ENCODE measurements at regions not wholly inside any gene's neighbourhood (a gene's known extent, or its start where the extent isn't known, plus 50 kb on each side); places are given as distances from the start of the nearest gene placed in this dataset.

GRCh38 chr19:33927789-33928457 lies 131.3 kb downstream of the KCTD15 start:
- Histone ChIP-seq H3K4me3 (no peak overlapping the region), H3K27ac (no peak overlapping the region), H3K4me1 (no peaks in the 10 kb centered on the region), H3K4me2 (no peak overlapping the region), H3K9me3 (replicated peaks in 1 of 11) (no peaks in the 10 kb centered on the region; a peak in 1 of 22 replicates), H3K27me3 (no peaks in the 10 kb centered on the region), H3K36me3 (no peaks in the 10 kb centered on the region), H4K20me1 (no peaks in the 10 kb centered on the region), H3K9ac (no peak overlapping the region)
- TF ChIP-seq Cebpa-rat (IDR thresholded peaks at IDR 0.05), result no peak

- no peak overlapping the region for H3K9ac ChIP-seq
- H3K4me3 ChIP-seq, result no peak overlapping the region
- no peak overlapping the region for H3K4me2 ChIP-seq
- H3K9me3 ChIP-seq (replicated peaks in 1 of 11), result peaks cover 0 to 5% (median 3%) of the 10 kb centered on the region in 11 experiments; a peak in 14 of 22 replicates
- no peaks in the 10 kb centered on the region for H3K4me1 ChIP-seq
- no peak overlapping the region for H3K27ac ChIP-seq
- no peaks in the 10 kb centered on the region for H4K20me1 ChIP-seq
- TF ChIP-seq Cebpa-rat (IDR thresholded peaks at IDR 0.05), result no peak
- no peaks in the 10 kb centered on the region for H3K36me3 ChIP-seq
- H3K27me3 ChIP-seq, result no peaks in the 10 kb centered on the region
These were observed 131.8 kb downstream of the KCTD15 start for GRCh38 chr19:33928458-33928950.

GRCh38 chr19:33933931-33934330 lies 137.3 kb downstream of the KCTD15 start:
- Histone ChIP-seq H3K9ac (no peak overlapping the region), H3K4me1 (no peaks in the 10 kb centered on the region), H3K36me3 (no peaks in the 10 kb centered on the region), H3K4me3 (no peak overlapping the region), H3K27me3 (no peaks in the 10 kb centered on the region), H3K9me3 (replicated peaks in 1 of 11) (peaks cover 12 to 23% (median 16%) of the 10 kb centered on the region in 11 experiments), H3K27ac (no peak overlapping the region), H4K20me1 (no peaks in the 10 kb centered on the region), H3K4me2 (no peak overlapping the region)
- no peak for TF ChIP-seq Cebpa-rat (IDR thresholded peaks at IDR 0.05)

GRCh38 chr19:33938821-33939220 lies 142.2 kb downstream of the KCTD15 start:
- no peaks in the 10 kb centered on the region for H4K20me1 ChIP-seq
- H3K9me3 ChIP-seq (replicated peaks in 1 of 11), result peaks cover 7 to 15% (median 11%) of the 10 kb centered on the region in 11 experiments
- no peaks in the 10 kb centered on the region for H3K36me3 ChIP-seq
- H3K27ac ChIP-seq, result no peak overlapping the region
- H3K9ac ChIP-seq, result no peak overlapping the region
- H3K4me3 ChIP-seq, result no peak overlapping the region
- no peak overlapping the region for H3K4me2 ChIP-seq
- TF ChIP-seq Cebpa-rat (IDR thresholded peaks at IDR 0.05), result no peak
- no peaks in the 10 kb centered on the region for H3K4me1 ChIP-seq
- no peaks in the 10 kb centered on the region for H3K27me3 ChIP-seq

GRCh38 chr19:33941133-33941532 lies 144.5 kb downstream of the KCTD15 start:
- H3K36me3 ChIP-seq, result no peaks in the 10 kb centered on the region
- no peak overlapping the region for H3K4me3 ChIP-seq
- H3K9me3 ChIP-seq (replicated peaks in 1 of 11), result no peaks in the 10 kb centered on the region
- no peak overlapping the region for H3K9ac ChIP-seq
- H3K4me1 ChIP-seq, result no peaks in the 10 kb centered on the region
- no peaks in the 10 kb centered on the region for H4K20me1 ChIP-seq
- no peaks in the 10 kb centered on the region for H3K27me3 ChIP-seq
- TF ChIP-seq Cebpa-rat (IDR thresholded peaks at IDR 0.05), result no peak
- no peak overlapping the region for H3K4me2 ChIP-seq
- H3K27ac ChIP-seq, result no peak overlapping the region

- Histone ChIP-seq H3K4me2 (no peak overlapping the region), H3K36me3 (no peaks in the 10 kb centered on the region), H4K20me1 (no peaks in the 10 kb centered on the region), H3K9me3 (replicated peaks in 1 of 11) (no peaks in the 10 kb centered on the region), H3K4me3 (no peak overlapping the region), H3K27ac (no peak overlapping the region), H3K4me1 (no peaks in the 10 kb centered on the region), H3K27me3 (no peaks in the 10 kb centered on the region), H3K9ac (no peak overlapping the region)
- no peak for TF ChIP-seq Cebpa-rat (IDR thresholded peaks at IDR 0.05)
These were observed 150.0 kb downstream of the KCTD15 start for GRCh38 chr19:33946535-33947264.

- Histone ChIP-seq H3K27ac (no peak overlapping the region), H3K9me3 (replicated peaks in 1 of 11) (no peaks in the 10 kb centered on the region), H4K20me1 (no peaks in the 10 kb centered on the region), H3K36me3 (no peaks in the 10 kb centered on the region), H3K9ac (no peak overlapping the region), H3K27me3 (no peaks in the 10 kb centered on the region), H3K4me2 (no peak overlapping the region), H3K4me3 (no peak overlapping the region), H3K4me1 (no peaks in the 10 kb centered on the region)
- no peak for TF ChIP-seq Cebpa-rat (IDR thresholded peaks at IDR 0.05)
These were observed 150.7 kb downstream of the KCTD15 start for GRCh38 chr19:33947265-33947964.

- Histone ChIP-seq H3K27me3 (no peaks in the 10 kb centered on the region), H3K4me2 (no peak overlapping the region)
- TF ChIP-seq Cebpa-rat (IDR thresholded peaks at IDR 0.05), result no peak
These were observed 152.1 kb downstream of the KCTD15 start for GRCh38 chr19:33948651-33949335.

GRCh38 chr19:33950091-33950750 lies 153.6 kb downstream of the KCTD15 start:
- no peaks in the 10 kb centered on the region for H3K36me3 ChIP-seq
- no peaks in the 10 kb centered on the region for H4K20me1 ChIP-seq
- H3K4me1 ChIP-seq, result no peaks in the 10 kb centered on the region
- H3K27ac ChIP-seq, result no peak overlapping the region
- H3K9ac ChIP-seq, result no peak overlapping the region
- no peak overlapping the region for H3K4me3 ChIP-seq
- H3K4me2 ChIP-seq, result no peak overlapping the region
- H3K27me3 ChIP-seq, result no peaks in the 10 kb centered on the region
- no peak for TF ChIP-seq Cebpa-rat (IDR thresholded peaks at IDR 0.05)
- H3K9me3 ChIP-seq (replicated peaks in 1 of 11), result no peaks in the 10 kb centered on the region

More at GRCh38 chr19:33948651-33949335, 152.1 kb downstream of the KCTD15 start:
- H3K9me3 ChIP-seq (replicated peaks in 1 of 11), result no peaks in the 10 kb centered on the region
- no peaks in the 10 kb centered on the region for H3K4me1 ChIP-seq
- no peak overlapping the region for H3K27ac ChIP-seq
- no peaks in the 10 kb centered on the region for H4K20me1 ChIP-seq
- no peaks in the 10 kb centered on the region for H3K36me3 ChIP-seq
- H3K9ac ChIP-seq, result no peak overlapping the region
- H3K4me3 ChIP-seq, result no peak overlapping the region
